Right lobe of liver (tissue), 4 donors: ENCODE measurements at regions not wholly inside any gene's neighbourhood (a gene's known extent, or its start where the extent isn't known, plus 50 kb on each side); places are given as distances from the start of the nearest gene placed in this dataset.

Experiments
- POLR2A ChIP-seq: fragments of 450-650 bp; IDR thresholded peaks from one replicate; pipeline ENCODE4 v1.6.1; 2017; ENCODE audit warnings: antibody characterized with exemption, mild to moderate bottlenecking
- TF ChIP-seq, protein P1 (sequence below), 4 donors: fragments of 200-600 bp in 3 of 4; fragments of 450-650 bp in 1 of 4; IDR thresholded peaks; one replicate each; pipeline versions ENCODE4 v1.5.1 to v1.8.0; 2016 to 2022; ENCODE audit warnings: antibody characterized with exemption in 4 of 4, mild to moderate bottlenecking in 2 of 4
- donor health status: DM: no; HTN: no; CAD: no.
- donor health status: DM: no; HTN: no; CAD: no.
- donor health status: DM: no; HTN: yes; CAD: no.

GRCh38 chr14:39704594-39704993 is 272.4 kb upstream of the FBXO33 start:
- TF ChIP-seq POLR2A: no peak
- TF ChIP-seq, protein P1, sequence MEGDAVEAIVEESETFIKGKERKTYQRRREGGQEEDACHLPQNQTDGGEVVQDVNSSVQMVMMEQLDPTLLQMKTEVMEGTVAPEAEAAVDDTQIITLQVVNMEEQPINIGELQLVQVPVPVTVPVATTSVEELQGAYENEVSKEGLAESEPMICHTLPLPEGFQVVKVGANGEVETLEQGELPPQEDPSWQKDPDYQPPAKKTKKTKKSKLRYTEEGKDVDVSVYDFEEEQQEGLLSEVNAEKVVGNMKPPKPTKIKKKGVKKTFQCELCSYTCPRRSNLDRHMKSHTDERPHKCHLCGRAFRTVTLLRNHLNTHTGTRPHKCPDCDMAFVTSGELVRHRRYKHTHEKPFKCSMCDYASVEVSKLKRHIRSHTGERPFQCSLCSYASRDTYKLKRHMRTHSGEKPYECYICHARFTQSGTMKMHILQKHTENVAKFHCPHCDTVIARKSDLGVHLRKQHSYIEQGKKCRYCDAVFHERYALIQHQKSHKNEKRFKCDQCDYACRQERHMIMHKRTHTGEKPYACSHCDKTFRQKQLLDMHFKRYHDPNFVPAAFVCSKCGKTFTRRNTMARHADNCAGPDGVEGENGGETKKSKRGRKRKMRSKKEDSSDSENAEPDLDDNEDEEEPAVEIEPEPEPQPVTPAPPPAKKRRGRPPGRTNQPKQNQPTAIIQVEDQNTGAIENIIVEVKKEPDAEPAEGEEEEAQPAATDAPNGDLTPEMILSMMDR (IDR thresholded peaks at IDR 0.05): no peak
